ENCODE measurements at regions not wholly inside any gene's neighbourhood (a gene's known extent, or its start where the extent isn't known, plus 50 kb on each side); places are given as distances from the start of the nearest gene placed in this dataset.

GRCh38 chr2:181138816-181139215 is 158.4 kb downstream of the UBE2E3 start:
- no peak overlapping the region for H3K4me3 Mint-ChIP-seq
- DNase-seq (no peak), ATAC-seq (no peak)
- no peaks in the 10 kb centered on the region for H3K9me3 Mint-ChIP-seq
- peaks cover 48% of the 10 kb centered on the region for H3K4me1 Mint-ChIP-seq (ENCODE audit: low read depth)
- H3K36me3 Mint-ChIP-seq (ENCODE audit: insufficient read depth): peaks cover 2% of the 10 kb centered on the region
- no peaks in the 10 kb centered on the region for H3K27me3 Mint-ChIP-seq (ENCODE audit: low read depth)

- no peak for DNase-seq
- Mint-ChIP-seq H3K27me3 (ENCODE audit: low read depth) (no peaks in the 10 kb centered on the region), H3K4me3 (no peak overlapping the region), H3K9me3 (no peaks in the 10 kb centered on the region), H3K36me3 (ENCODE audit: insufficient read depth) (peaks cover 2% of the 10 kb centered on the region), H3K4me1 (ENCODE audit: low read depth) (peaks cover 55% of the 10 kb centered on the region)
- no peak for ATAC-seq
Observed at GRCh38 chr2:181139831-181140230, 159.4 kb downstream of the UBE2E3 start.

GRCh38 chr2:181140414-181140813 is 160.0 kb downstream of the UBE2E3 start:
- H3K9me3 Mint-ChIP-seq: no peaks in the 10 kb centered on the region
- DNase-seq (no peak), ATAC-seq (no peak)
- no peaks in the 10 kb centered on the region for H3K27me3 Mint-ChIP-seq (ENCODE audit: low read depth)
- peak overlapping the region; percentile 53 for H3K4me3 Mint-ChIP-seq
- peaks cover 57% of the 10 kb centered on the region for H3K4me1 Mint-ChIP-seq (ENCODE audit: low read depth)
- peaks cover 2% of the 10 kb centered on the region for H3K36me3 Mint-ChIP-seq (ENCODE audit: insufficient read depth)

GRCh38 chr2:181140928-181141327 is 160.5 kb downstream of the UBE2E3 start:
- peaks cover 2% of the 10 kb centered on the region for H3K36me3 Mint-ChIP-seq (ENCODE audit: insufficient read depth)
- H3K9me3 Mint-ChIP-seq: no peaks in the 10 kb centered on the region
- peak overlapping the region; percentile 77 for H3K4me3 Mint-ChIP-seq
- DNase-seq (no peak), ATAC-seq (no peak)
- H3K4me1 Mint-ChIP-seq (ENCODE audit: low read depth): peaks cover 58% of the 10 kb centered on the region
- H3K27me3 Mint-ChIP-seq (ENCODE audit: low read depth): no peaks in the 10 kb centered on the region

GRCh38 chr2:181141676-181142075 is 161.3 kb downstream of the UBE2E3 start:
- Mint-ChIP-seq H3K4me1 (ENCODE audit: low read depth) (peaks cover 60% of the 10 kb centered on the region), H3K4me3 (peak overlapping the region; percentile 77), H3K36me3 (ENCODE audit: insufficient read depth) (no peaks in the 10 kb centered on the region), H3K9me3 (no peaks in the 10 kb centered on the region), H3K27me3 (ENCODE audit: low read depth) (no peaks in the 10 kb centered on the region)
- DNase-seq (no peak), ATAC-seq (no peak)

GRCh38 chr2:181142514-181142913 is 162.1 kb downstream of the UBE2E3 start:
- Mint-ChIP-seq H3K9me3 (no peaks in the 10 kb centered on the region), H3K4me1 (ENCODE audit: low read depth) (peaks cover 59% of the 10 kb centered on the region), H3K4me3 (peak overlapping the region; percentile 73), H3K27me3 (ENCODE audit: low read depth) (no peaks in the 10 kb centered on the region), H3K36me3 (ENCODE audit: insufficient read depth) (no peaks in the 10 kb centered on the region)
- DNase-seq (no peak), ATAC-seq (peak; percentile 83 to 86)

- DNase-seq (no peak), ATAC-seq (no peak)
- Mint-ChIP-seq H3K27me3 (ENCODE audit: low read depth) (no peaks in the 10 kb centered on the region), H3K4me1 (ENCODE audit: low read depth) (peaks cover 64% of the 10 kb centered on the region), H3K36me3 (ENCODE audit: insufficient read depth) (no peaks in the 10 kb centered on the region), H3K4me3 (no peak overlapping the region), H3K9me3 (no peaks in the 10 kb centered on the region)
Observed at GRCh38 chr2:181143790-181144300, 163.4 kb downstream of the UBE2E3 start.

GRCh38 chr2:181145645-181146044 is 165.2 kb downstream of the UBE2E3 start:
- ATAC-seq (no peak), DNase-seq (no peak)
- Mint-ChIP-seq H3K36me3 (ENCODE audit: insufficient read depth) (no peaks in the 10 kb centered on the region), H3K9me3 (no peaks in the 10 kb centered on the region), H3K27me3 (ENCODE audit: low read depth) (no peaks in the 10 kb centered on the region), H3K4me1 (ENCODE audit: low read depth) (peaks cover 58% of the 10 kb centered on the region), H3K4me3 (no peak overlapping the region)

- Mint-ChIP-seq H3K9me3 (no peaks in the 10 kb centered on the region), H3K36me3 (ENCODE audit: insufficient read depth) (no peaks in the 10 kb centered on the region), H3K4me3 (no peak overlapping the region), H3K27me3 (ENCODE audit: low read depth) (no peaks in the 10 kb centered on the region), H3K4me1 (ENCODE audit: low read depth) (peaks cover 55% of the 10 kb centered on the region)
- DNase-seq: no peak
- ATAC-seq: peak; percentile 11 to 38
Observed at GRCh38 chr2:181146171-181146570, 165.8 kb downstream of the UBE2E3 start.

GRCh38 chr2:181149056-181149455 is 168.7 kb downstream of the UBE2E3 start:
- no peak for ATAC-seq
- H3K4me3 Mint-ChIP-seq: no peak overlapping the region
- no peak for DNase-seq

GRCh38 chr2:181152226-181152625 is 171.8 kb downstream of the UBE2E3 start:
- Mint-ChIP-seq H3K27me3 (ENCODE audit: low read depth) (no peaks in the 10 kb centered on the region), H3K36me3 (ENCODE audit: insufficient read depth) (peaks cover 12% of the 10 kb centered on the region), H3K4me1 (ENCODE audit: low read depth) (peaks cover 39% of the 10 kb centered on the region), H3K4me3 (no peak overlapping the region), H3K9me3 (peaks cover 6% of the 10 kb centered on the region)
- DNase-seq: no peak
- ATAC-seq: no peak

More at GRCh38 chr2:181149056-181149455, 168.7 kb downstream of the UBE2E3 start:
- Mint-ChIP-seq H3K36me3 (ENCODE audit: insufficient read depth) (no peaks in the 10 kb centered on the region), H3K4me1 (ENCODE audit: low read depth) (peaks cover 52% of the 10 kb centered on the region), H3K27me3 (ENCODE audit: low read depth) (no peaks in the 10 kb centered on the region), H3K9me3 (no peaks in the 10 kb centered on the region)

- Mint-ChIP-seq H3K4me1 (ENCODE audit: low read depth) (peaks cover 35% of the 10 kb centered on the region), H3K27me3 (ENCODE audit: low read depth) (no peaks in the 10 kb centered on the region), H3K36me3 (ENCODE audit: insufficient read depth) (peaks cover 13% of the 10 kb centered on the region), H3K9me3 (peaks cover 9% of the 10 kb centered on the region), H3K4me3 (no peak overlapping the region)
- ATAC-seq (no peak), DNase-seq (no peak)
Observed at GRCh38 chr2:181152701-181153100, 172.3 kb downstream of the UBE2E3 start.

- ATAC-seq: no peak
- Mint-ChIP-seq H3K4me1 (ENCODE audit: low read depth) (peaks cover 30% of the 10 kb centered on the region), H3K9me3 (peaks cover 14% of the 10 kb centered on the region), H3K27me3 (ENCODE audit: low read depth) (no peaks in the 10 kb centered on the region), H3K36me3 (ENCODE audit: insufficient read depth) (peaks cover 21% of the 10 kb centered on the region), H3K4me3 (no peak overlapping the region)
- no peak for DNase-seq
Observed at GRCh38 chr2:181153886-181154285, 173.5 kb downstream of the UBE2E3 start.

GRCh38 chr2:181157326-181157725 is 176.9 kb downstream of the UBE2E3 start:
- Mint-ChIP-seq H3K9me3 (peaks cover 18% of the 10 kb centered on the region), H3K36me3 (ENCODE audit: insufficient read depth) (peaks cover 27% of the 10 kb centered on the region), H3K27me3 (ENCODE audit: low read depth) (no peaks in the 10 kb centered on the region), H3K4me1 (ENCODE audit: low read depth) (peaks cover 22% of the 10 kb centered on the region), H3K4me3 (no peak overlapping the region)
- DNase-seq: no peak
- no peak for ATAC-seq

GRCh38 chr2:181158427-181158826 is 178.0 kb downstream of the UBE2E3 start:
- no peak for ATAC-seq
- Mint-ChIP-seq H3K9me3 (peaks cover 18% of the 10 kb centered on the region), H3K4me3 (no peak overlapping the region), H3K4me1 (ENCODE audit: low read depth) (peaks cover 22% of the 10 kb centered on the region), H3K27me3 (ENCODE audit: low read depth) (no peaks in the 10 kb centered on the region), H3K36me3 (ENCODE audit: insufficient read depth) (peaks cover 27% of the 10 kb centered on the region)
- DNase-seq: no peak

GRCh38 chr2:181161615-181162014 is 181.2 kb downstream of the UBE2E3 start:
- Mint-ChIP-seq H3K4me1 (ENCODE audit: low read depth) (peaks cover 46% of the 10 kb centered on the region), H3K36me3 (ENCODE audit: insufficient read depth) (peaks cover 25% of the 10 kb centered on the region), H3K27me3 (ENCODE audit: low read depth) (no peaks in the 10 kb centered on the region), H3K4me3 (no peak overlapping the region), H3K9me3 (peaks cover 25% of the 10 kb centered on the region)
- DNase-seq: no peak
- ATAC-seq: peak in 1 of 2 donors; percentile 20

All from activated T-cell treated with anti-CD3 and anti-CD28 coated beads, Interleukin-2, amount 50 U/mL, for 4 hours (primary cell).